SK-N-MC (cell line): ENCODE measurements at regions not wholly inside any gene's neighbourhood (a gene's known extent, or its start where the extent isn't known, plus 50 kb on each side); places are given as distances from the start of the nearest gene placed in this dataset.

Experiments used
- EZH2 ChIP-seq: fragments of 200-600 bp; sonication (generic); IDR thresholded peaks from one replicate; pipeline ENCODE4 v1.6.1; 2017; ENCODE audit warnings: antibody characterized with exemption
- POLR2AphosphoS5 ChIP-seq: IDR thresholded peaks from 2 replicates; pipeline ENCODE4 v1.6.1; 2012; ENCODE audit warnings: mild to moderate bottlenecking, low read depth, low read length, borderline replicate concordance

- TF ChIP-seq POLR2AphosphoS5 (no peak), EZH2 (no peak)
These were observed 379.1 kb downstream of the MEIS1 start for GRCh38 chr2:66813976-66814375.
